GM23338 (cell line): ENCODE measurements at regions not wholly inside any gene's neighbourhood (a gene's known extent, or its start where the extent isn't known, plus 50 kb on each side); places are given as distances from the start of the nearest gene placed in this dataset.

ENCODE experiments used
- ATAC-seq: fragments of 200-7000 bp; cut with Tn5 transposase; 3 replicates; pipeline ENCODE4 v1.9.1; 2020
- DNase-seq: peaks from one replicate; pipeline ENCODE4 v3.0.0-alpha.2; 2015; ENCODE audit warnings: low spot score
- H2AFZ ChIP-seq: fragments of 200-600 bp; sonication (generic); 2 replicates; pipeline ENCODE4 v1.8.0; 2016; ENCODE audit warnings: antibody characterized with exemption, mild to moderate bottlenecking, moderate library complexity
- H3F3A ChIP-seq: fragments of 200-600 bp; sonication (generic); replicated peaks from 2 replicates; pipeline ENCODE4 v1.8.0; 2017; ENCODE audit warnings: antibody characterized with exemption, mixed run types, low read depth
- H3K27ac ChIP-seq: fragments of 200-600 bp; sonication (generic); 2 replicates; pipeline ENCODE4 v1.6.1; 2016; ENCODE audit warnings: low read depth
- H3K27me3 ChIP-seq: fragments of 200-600 bp; sonication (generic); 2 replicates; pipeline ENCODE4 v1.8.0; 2016; ENCODE audit warnings: mild to moderate bottlenecking, mixed run types, moderate library complexity; ENCODE audit not compliant: insufficient read depth
- H3K36me3 ChIP-seq: fragments of 200-600 bp; sonication (generic); 2 replicates; pipeline ENCODE4 v1.8.0; 2016; ENCODE audit warnings: mild to moderate bottlenecking; ENCODE audit not compliant: insufficient read depth
- H3K4me1 ChIP-seq: fragments of 200-600 bp; sonication (generic); 2 replicates; pipeline ENCODE4 v1.8.0; 2016; ENCODE audit warnings: mild to moderate bottlenecking, moderate library complexity; ENCODE audit not compliant: insufficient read depth
- H3K4me2 ChIP-seq: fragments of 200-600 bp; sonication (generic); 2 replicates; pipeline ENCODE4 v1.7.1; 2017; ENCODE audit warnings: mixed run types
- H3K4me3 ChIP-seq: fragments of 200-600 bp; sonication (generic); 2 replicates; pipeline ENCODE4 v1.6.1; 2016; ENCODE audit warnings: mixed run types
- H3K79me2 ChIP-seq: fragments of 200-600 bp; sonication (generic); replicated peaks from 2 replicates; pipeline ENCODE4 v1.8.0; 2017; ENCODE audit warnings: mild to moderate bottlenecking; ENCODE audit not compliant: insufficient read depth
- H3K9me2 ChIP-seq: fragments of 200-600 bp; sonication (generic); 2 replicates; pipeline ENCODE4 v1.8.0; 2017; ENCODE audit not compliant: insufficient read depth
- H4K20me1 ChIP-seq: fragments of 200-600 bp; sonication (generic); replicated peaks from 2 replicates; pipeline ENCODE4 v1.8.0; 2017; ENCODE audit warnings: mild to moderate bottlenecking; ENCODE audit not compliant: insufficient read depth
- H3K27ac Mint-ChIP-seq: 2 replicates; pipeline ENCODE4 v1.8.0; 2020; ENCODE audit warnings: inconsistent platforms, mild to moderate bottlenecking, moderate library complexity, mixed read lengths
- H3K27me3 Mint-ChIP-seq: 3 replicates; pipeline ENCODE4 v1.8.0; 2022; ENCODE audit warnings: low read depth, mild to moderate bottlenecking, moderate library complexity, mixed read lengths, inconsistent platforms; ENCODE audit not compliant: insufficient read depth, poor library complexity
- H3K36me3 Mint-ChIP-seq: 3 replicates; pipeline ENCODE4 v1.8.0; 2021; ENCODE audit warnings: low read depth, mild to moderate bottlenecking, inconsistent platforms, moderate library complexity, mixed read lengths
- H3K4me1 Mint-ChIP-seq: 3 replicates; pipeline ENCODE4 v1.8.0; 2020; ENCODE audit warnings: mild to moderate bottlenecking, inconsistent platforms, mixed read lengths
- H3K4me3 Mint-ChIP-seq: 3 replicates; pipeline ENCODE4 v1.8.0; 2021; ENCODE audit warnings: moderate library complexity, mild to moderate bottlenecking, inconsistent platforms, mixed read lengths
- H3K9me3 Mint-ChIP-seq: 3 replicates; pipeline ENCODE4 v1.8.0; 2020; ENCODE audit warnings: moderate library complexity, mild to moderate bottlenecking, inconsistent platforms, mixed read lengths
- CREB1 ChIP-seq: fragments of 250-450 bp; sonication (Bioruptor Pico); IDR thresholded peaks from 2 replicates; pipeline ENCODE4 v1.5.0; 2020; ENCODE audit warnings: low read depth, mild to moderate bottlenecking, moderate library complexity
- CTCF ChIP-seq, 2 experiments: fragments of 200-600 bp in 1 of 2; sonication (generic) in 1 of 2; conservative IDR thresholded peaks; 2 replicates each; pipeline versions ENCODE4 v1.5.1 to v1.6.1; 2016 to 2017; ENCODE audit warnings: antibody characterized with exemption in 2 of 2, low read depth in 2 of 2, mild to moderate bottlenecking in 2 of 2, moderate library complexity in 1 of 2
- ETS1 ChIP-seq: IDR thresholded peaks from 2 replicates; pipeline ENCODE4 v1.6.1; 2016; ENCODE audit warnings: antibody characterized with exemption
- EZH2 ChIP-seq: fragments of 200-600 bp; sonication (generic); IDR thresholded peaks from one replicate; pipeline ENCODE4 v1.8.0; 2017; ENCODE audit warnings: antibody characterized with exemption, mild to moderate bottlenecking, low read depth; ENCODE audit not compliant: unreplicated experiment
- EZH2phosphoT487 ChIP-seq: fragments of 200-600 bp; sonication (generic); IDR thresholded peaks from one replicate; pipeline ENCODE4 v1.8.1; 2018; ENCODE audit warnings: antibody characterized with exemption; ENCODE audit not compliant: unreplicated experiment
- JUNB ChIP-seq: IDR thresholded peaks from one replicate; pipeline ENCODE4 v1.6.1; 2016; ENCODE audit warnings: antibody characterized with exemption; ENCODE audit not compliant: unreplicated experiment
- NANOG ChIP-seq: IDR thresholded peaks from 2 replicates; pipeline ENCODE4 v1.6.1; 2016; ENCODE audit warnings: antibody characterized with exemption, borderline replicate concordance
- POLR2AphosphoS5 ChIP-seq: IDR thresholded peaks from 2 replicates; pipeline ENCODE4 v1.6.1; 2016; ENCODE audit warnings: antibody characterized with exemption, low read depth
- REST ChIP-seq: IDR thresholded peaks from one replicate; pipeline ENCODE4 v1.6.1; 2018; ENCODE audit warnings: antibody characterized with exemption; ENCODE audit not compliant: unreplicated experiment
- STAT1 ChIP-seq: IDR thresholded peaks from one replicate; pipeline ENCODE4 v1.6.1; 2016; ENCODE audit warnings: antibody characterized with exemption; ENCODE audit not compliant: unreplicated experiment
- ZNF114 ChIP-seq: fragments of 250-450 bp; sonication (Bioruptor Pico); IDR thresholded peaks from 2 replicates; pipeline ENCODE4 v1.5.0; 2020; ENCODE audit warnings: mild to moderate bottlenecking, moderate library complexity
- ZNF331 ChIP-seq: fragments of 250-450 bp; sonication (Bioruptor Pico); IDR thresholded peaks from 2 replicates; pipeline ENCODE4 v1.5.0; 2020; ENCODE audit warnings: low read depth, mild to moderate bottlenecking, moderate library complexity
- ZNF462 ChIP-seq: fragments of 250-450 bp; sonication (Bioruptor Pico); IDR thresholded peaks from 2 replicates; pipeline ENCODE4 v1.5.0; 2020; ENCODE audit warnings: mild to moderate bottlenecking, moderate library complexity

- TF ChIP-seq EZH2, result no peak
- no peak for TF ChIP-seq ETS1
- TF ChIP-seq ZNF114 (CRISPR knock-in tag), result no peak
- TF ChIP-seq ZNF331 (CRISPR knock-in tag), result no peak
- no peak for TF ChIP-seq REST
- no peak for TF ChIP-seq EZH2phosphoT487
- TF ChIP-seq CTCF (conservative IDR thresholded peaks at IDR 0.05; ENCODE audit: low read depth in 2 of 2), result no peak
- no peak for TF ChIP-seq ZNF462 (CRISPR knock-in tag)
- TF ChIP-seq CREB1 (CRISPR knock-in tag), result no peak
- no peak for TF ChIP-seq STAT1
- no peak for TF ChIP-seq JUNB
- TF ChIP-seq POLR2AphosphoS5, result no peak
- TF ChIP-seq NANOG, result no peak
- no peak overlapping the region for H2AFZ ChIP-seq
- no peaks in the 10 kb centered on the region for H3F3A ChIP-seq
- no peaks in the 10 kb centered on the region for H4K20me1 ChIP-seq
- H3K4me3 ChIP-seq, result no peak overlapping the region
- H3K27ac Mint-ChIP-seq, result no peak overlapping the region
- peaks cover 3% of the 10 kb centered on the region; the same call in 1 of the 2 replicates for H3K4me1 ChIP-seq
- no peak overlapping the region for H3K4me3 Mint-ChIP-seq
- ATAC-seq (no peak), DNase-seq (no peak)
- H3K27me3 ChIP-seq, result no peaks in the 10 kb centered on the region
- H3K4me2 ChIP-seq, result no peak overlapping the region
- no peaks in the 10 kb centered on the region for H3K79me2 ChIP-seq
- H3K9me3 Mint-ChIP-seq, result no peaks in the 10 kb centered on the region
- no peak overlapping the region for H3K27ac ChIP-seq
- H3K4me1 Mint-ChIP-seq, result peaks cover 8% of the 10 kb centered on the region
- H3K36me3 ChIP-seq, result no peaks in the 10 kb centered on the region
- H3K27me3 Mint-ChIP-seq, result no peaks in the 10 kb centered on the region
- H3K9me2 ChIP-seq, result no peaks in the 10 kb centered on the region
- no peaks in the 10 kb centered on the region for H3K36me3 Mint-ChIP-seq
Measured at GRCh38 chr6:48188158-48188557, 77.2 kb upstream of the PTCHD4 start.
